BLaER1 treated with 17β-estradiol and CSF1 and Interleukin-3, amounts not matched to agents 10 nM and 100 nM (cell line): ENCODE measurements at regions not wholly inside any gene's neighbourhood (a gene's known extent, or its start where the extent isn't known, plus 50 kb on each side); places are given as distances from the start of the nearest gene placed in this dataset.

ENCODE experiments used
- H3K27ac ChIP-seq, 11 experiments: shearing (Covaris generic); formaldehyde crosslinking; 2 replicates each; pipeline ENCODE4 v1.8.1; 2022
- H3K27me3 ChIP-seq, 11 experiments: shearing (Covaris generic); formaldehyde crosslinking; 2 replicates each; pipeline ENCODE4 v1.8.1; 2022
- H3K36me3 ChIP-seq, 11 experiments: shearing (Covaris generic); formaldehyde crosslinking; 2 replicates each; pipeline ENCODE4 v1.8.1; 2022
- H3K4me1 ChIP-seq, 10 experiments: shearing (Covaris generic); formaldehyde crosslinking; 2 replicates each; pipeline ENCODE4 v1.8.1; 2022
- H3K4me2 ChIP-seq, 11 experiments: shearing (Covaris generic); formaldehyde crosslinking; 2 replicates each; pipeline ENCODE4 v1.8.1; 2022
- H3K4me3 ChIP-seq, 10 experiments: shearing (Covaris generic); formaldehyde crosslinking; 2 replicates each; pipeline ENCODE4 v1.8.1; 2022
- H3K9ac ChIP-seq, 11 experiments: shearing (Covaris generic); formaldehyde crosslinking; 2 replicates each; pipeline ENCODE4 v1.8.1; 2022
- H3K9me3 ChIP-seq, 11 experiments: shearing (Covaris generic); formaldehyde crosslinking; replicated peaks in 1 of 11; 2 replicates each; pipeline ENCODE4 v1.8.1; 2022
- H4K20me1 ChIP-seq, 11 experiments: shearing (Covaris generic); formaldehyde crosslinking; 2 replicates each; pipeline ENCODE4 v1.8.1; 2022
- Cebpa-rat ChIP-seq, 11 experiments: shearing (Covaris generic); IDR thresholded peaks; 2 replicates each; pipeline ENCODE4 v1.8.1; 2022

DNA sequence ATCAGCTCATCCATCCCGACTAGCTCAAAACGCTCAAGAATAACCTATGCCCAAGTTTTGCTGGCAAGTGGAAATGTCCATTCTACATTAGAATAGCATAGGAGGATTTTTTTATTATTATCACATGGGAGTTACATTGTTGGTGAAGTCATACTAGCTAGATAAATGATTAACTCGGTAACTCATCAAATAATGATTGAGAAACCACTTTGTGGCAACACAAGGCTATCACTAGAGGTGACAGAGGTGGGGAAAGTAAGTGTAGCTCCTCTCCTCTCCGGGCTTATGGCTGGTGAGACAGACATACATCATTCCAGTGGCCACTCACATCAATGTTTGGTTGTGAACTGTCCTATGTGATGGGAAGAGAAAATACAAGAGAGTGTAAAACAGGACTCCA is 161.6 kb downstream of the ZIC5 start:
- Histone ChIP-seq H3K27me3 (no peaks in the 10 kb centered on the region), H3K4me3 (no peak overlapping the region), H3K9ac (no peak overlapping the region), H3K27ac (no peak overlapping the region), H3K4me2 (no peak overlapping the region), H3K9me3 (no peaks in the 10 kb centered on the region), H4K20me1 (no peaks in the 10 kb centered on the region), H3K36me3 (no peaks in the 10 kb centered on the region), H3K4me1 (no peaks in the 10 kb centered on the region)
- TF ChIP-seq Cebpa-rat (IDR thresholded peaks at IDR 0.05) = no peak

DNA sequence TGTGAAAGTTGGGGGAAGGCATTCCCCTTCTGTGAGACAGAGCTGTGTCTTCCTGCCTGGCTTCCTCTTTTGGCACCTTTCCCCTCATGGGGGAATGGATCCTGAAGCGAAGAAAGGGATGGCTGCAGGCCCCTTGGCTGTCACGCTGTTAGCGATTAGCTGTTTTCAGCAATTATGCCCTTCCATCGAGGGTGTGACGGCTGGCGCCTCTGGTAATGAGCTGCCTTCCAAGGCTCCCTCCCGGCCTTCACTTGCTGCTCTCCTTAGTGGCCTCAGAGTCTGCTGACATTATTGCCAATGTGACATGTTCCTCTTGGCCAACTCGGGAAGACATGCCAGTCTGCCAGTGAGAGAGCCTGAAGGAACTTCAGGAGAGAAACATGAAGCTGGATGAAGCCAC is 162.1 kb downstream of the ZIC5 start:
- Histone ChIP-seq H3K4me3 (no peak overlapping the region), H3K9me3 (no peaks in the 10 kb centered on the region), H3K27me3 (no peaks in the 10 kb centered on the region), H3K27ac (no peak overlapping the region), H4K20me1 (no peaks in the 10 kb centered on the region), H3K36me3 (no peaks in the 10 kb centered on the region), H3K9ac (no peak overlapping the region), H3K4me2 (no peak overlapping the region), H3K4me1 (no peaks in the 10 kb centered on the region)
- no peak for TF ChIP-seq Cebpa-rat (IDR thresholded peaks at IDR 0.05)

DNA sequence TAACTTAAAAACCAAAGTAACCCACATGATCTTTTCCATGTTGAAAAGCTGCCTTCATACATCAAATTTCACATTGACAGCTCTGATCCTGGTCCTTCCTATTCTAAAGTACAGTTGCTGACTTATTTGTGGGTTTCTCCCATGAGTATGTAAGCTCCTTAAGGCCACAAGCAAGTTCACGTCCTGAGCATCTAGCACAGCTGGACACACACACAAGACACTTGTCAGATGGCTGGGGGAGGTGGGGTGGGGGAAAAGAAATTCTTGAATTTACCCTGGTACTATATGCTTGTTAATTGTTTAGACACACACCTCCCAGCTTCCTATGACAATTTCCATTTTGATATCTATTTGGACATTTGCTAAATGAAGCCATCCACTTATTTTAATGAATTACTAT is 162.8 kb downstream of the ZIC5 start:
- Histone ChIP-seq H3K9me3 (no peaks in the 10 kb centered on the region), H3K4me3 (no peak overlapping the region), H3K27me3 (no peaks in the 10 kb centered on the region), H4K20me1 (no peaks in the 10 kb centered on the region), H3K27ac (no peak overlapping the region), H3K9ac (no peak overlapping the region), H3K36me3 (no peaks in the 10 kb centered on the region), H3K4me2 (no peak overlapping the region), H3K4me1 (no peaks in the 10 kb centered on the region)
- no peak for TF ChIP-seq Cebpa-rat (IDR thresholded peaks at IDR 0.05)

DNA sequence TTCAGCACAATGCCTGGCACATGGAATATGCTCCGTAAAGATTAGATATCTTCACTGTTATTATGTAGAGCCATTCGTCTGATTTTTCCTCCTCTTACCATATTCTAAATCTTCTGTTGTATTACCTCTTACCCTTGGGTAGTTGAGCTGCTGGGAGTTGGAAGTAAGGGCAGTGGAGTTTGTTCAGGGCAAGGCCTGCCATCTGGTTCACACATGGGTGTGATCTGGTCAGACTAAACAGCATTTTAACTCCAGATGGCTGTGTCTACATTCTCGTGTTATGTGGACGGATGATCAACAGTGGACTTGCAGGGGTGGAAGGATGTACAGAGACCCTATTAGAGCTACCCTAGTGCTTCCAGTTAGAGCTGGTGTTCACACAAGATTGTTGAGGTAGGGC is 164.9 kb downstream of the ZIC5 start:
- TF ChIP-seq Cebpa-rat (IDR thresholded peaks at IDR 0.05) = no peak
- H3K27ac ChIP-seq = no peak overlapping the region
- H4K20me1 ChIP-seq = no peaks in the 10 kb centered on the region
- no peaks in the 10 kb centered on the region for H3K9me3 ChIP-seq
- no peaks in the 10 kb centered on the region for H3K27me3 ChIP-seq
- no peak overlapping the region for H3K9ac ChIP-seq
- H3K4me3 ChIP-seq = no peak overlapping the region
- H3K36me3 ChIP-seq = no peaks in the 10 kb centered on the region
- H3K4me1 ChIP-seq = no peaks in the 10 kb centered on the region
- H3K4me2 ChIP-seq = no peak overlapping the region

DNA sequence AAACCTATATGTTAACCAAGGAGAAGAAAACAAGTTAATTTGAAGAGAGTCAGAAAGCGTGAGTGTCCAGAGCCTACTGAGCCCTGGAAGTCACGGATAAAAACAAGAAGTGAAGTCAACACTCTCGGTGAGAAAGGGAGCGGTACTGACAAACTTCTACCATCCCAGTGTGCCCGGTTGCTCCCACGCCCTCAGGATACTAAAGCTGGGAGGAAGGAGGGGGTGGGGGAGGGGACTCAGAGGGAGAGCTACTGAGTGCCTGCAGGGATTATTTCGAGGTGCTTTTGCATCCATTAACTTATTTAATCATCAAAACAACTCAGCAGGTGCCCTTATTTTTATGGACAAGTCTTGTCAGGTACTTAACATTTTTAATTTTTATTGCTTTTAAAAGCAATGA is 166.2 kb downstream of the ZIC5 start:
- Histone ChIP-seq H3K9ac (no peak overlapping the region), H3K9me3 (no peaks in the 10 kb centered on the region), H3K4me2 (no peak overlapping the region), H3K27ac (no peak overlapping the region), H3K4me3 (no peak overlapping the region), H4K20me1 (no peaks in the 10 kb centered on the region), H3K4me1 (no peaks in the 10 kb centered on the region), H3K27me3 (no peaks in the 10 kb centered on the region), H3K36me3 (no peaks in the 10 kb centered on the region)
- no peak for TF ChIP-seq Cebpa-rat (IDR thresholded peaks at IDR 0.05)

DNA sequence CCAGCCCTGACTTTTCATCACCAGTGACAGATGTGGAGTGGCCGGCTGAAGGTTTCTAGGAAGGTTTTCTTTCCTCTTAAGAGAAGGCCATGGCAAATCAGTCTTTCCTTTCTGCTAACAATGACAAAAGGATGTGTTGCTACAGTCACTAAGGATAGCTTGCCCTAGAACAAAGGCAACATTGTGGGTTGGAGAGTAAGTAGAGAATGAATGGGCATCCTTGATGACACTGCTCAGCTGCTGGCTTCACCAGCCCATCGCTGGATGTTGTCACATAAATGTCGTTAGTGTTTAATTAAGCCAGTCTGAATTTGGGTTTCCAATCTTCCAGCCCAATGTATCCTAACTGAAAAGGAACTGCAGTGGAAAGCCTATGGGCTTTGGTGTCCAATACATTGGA is 168.4 kb downstream of the ZIC5 start:
- Histone ChIP-seq H3K27me3 (no peaks in the 10 kb centered on the region), H3K4me3 (no peak overlapping the region), H3K36me3 (no peaks in the 10 kb centered on the region), H3K9me3 (no peaks in the 10 kb centered on the region), H3K4me1 (no peaks in the 10 kb centered on the region), H3K27ac (no peak overlapping the region), H3K4me2 (no peak overlapping the region), H4K20me1 (no peaks in the 10 kb centered on the region), H3K9ac (no peak overlapping the region)
- TF ChIP-seq Cebpa-rat (IDR thresholded peaks at IDR 0.05) = no peak

DNA sequence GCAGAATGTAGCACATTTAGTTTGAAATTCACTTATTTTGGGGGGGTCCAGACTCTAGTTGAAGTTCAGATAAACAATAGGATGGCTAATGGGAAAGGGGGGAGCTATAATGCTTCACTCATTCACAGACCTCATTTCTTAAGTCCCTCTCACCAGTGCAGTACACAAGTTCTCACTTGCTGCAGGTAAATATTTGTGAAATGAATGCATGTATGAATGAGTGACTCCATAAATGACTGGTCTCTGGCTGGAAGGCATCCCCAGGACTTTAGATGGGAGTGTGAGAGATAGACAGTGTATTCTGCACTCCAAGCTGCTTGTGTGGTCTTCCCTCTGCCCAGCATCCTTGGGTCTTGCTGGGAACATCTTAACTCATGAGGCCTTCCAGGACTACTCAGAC is 169.2 kb downstream of the ZIC5 start:
- TF ChIP-seq Cebpa-rat (IDR thresholded peaks at IDR 0.05) = no peak
- H3K9me3 ChIP-seq = no peaks in the 10 kb centered on the region
- no peak overlapping the region for H3K4me2 ChIP-seq
- no peak overlapping the region for H3K27ac ChIP-seq
- H3K4me3 ChIP-seq = no peak overlapping the region
- no peak overlapping the region for H3K9ac ChIP-seq
- no peaks in the 10 kb centered on the region for H4K20me1 ChIP-seq
- H3K36me3 ChIP-seq = no peaks in the 10 kb centered on the region
- no peaks in the 10 kb centered on the region for H3K27me3 ChIP-seq
- no peaks in the 10 kb centered on the region for H3K4me1 ChIP-seq

DNA sequence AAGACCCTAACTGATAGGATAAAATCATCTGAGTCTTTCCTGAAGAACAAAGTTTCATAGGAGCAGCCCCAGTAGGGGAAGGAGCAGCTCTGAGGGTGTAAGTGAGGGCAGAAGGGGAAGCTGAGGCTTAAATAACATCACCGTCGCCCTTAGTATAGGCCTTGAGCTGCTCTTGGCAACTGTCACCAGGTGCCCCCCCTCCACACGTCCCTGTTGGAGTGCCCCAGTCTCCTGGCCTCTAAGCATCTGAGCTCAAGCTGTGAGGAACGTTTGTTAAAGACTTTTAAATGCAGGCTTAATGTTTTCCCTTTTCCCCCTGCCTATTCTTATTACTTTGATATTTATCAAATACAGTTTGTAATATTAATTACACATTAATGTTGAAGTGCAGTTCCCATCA is 170.6 kb downstream of the ZIC5 start:
- Histone ChIP-seq H3K27ac (no peak overlapping the region), H3K4me1 (no peaks in the 10 kb centered on the region), H3K9me3 (no peaks in the 10 kb centered on the region), H4K20me1 (peaks cover 0 to 4% (median 0%) of the 10 kb centered on the region in 11 experiments; a peak in 2 of 22 replicates), H3K4me2 (no peak overlapping the region), H3K4me3 (no peak overlapping the region), H3K36me3 (no peaks in the 10 kb centered on the region), H3K9ac (no peak overlapping the region), H3K27me3 (no peaks in the 10 kb centered on the region)
- TF ChIP-seq Cebpa-rat (IDR thresholded peaks at IDR 0.05) = no peak

DNA sequence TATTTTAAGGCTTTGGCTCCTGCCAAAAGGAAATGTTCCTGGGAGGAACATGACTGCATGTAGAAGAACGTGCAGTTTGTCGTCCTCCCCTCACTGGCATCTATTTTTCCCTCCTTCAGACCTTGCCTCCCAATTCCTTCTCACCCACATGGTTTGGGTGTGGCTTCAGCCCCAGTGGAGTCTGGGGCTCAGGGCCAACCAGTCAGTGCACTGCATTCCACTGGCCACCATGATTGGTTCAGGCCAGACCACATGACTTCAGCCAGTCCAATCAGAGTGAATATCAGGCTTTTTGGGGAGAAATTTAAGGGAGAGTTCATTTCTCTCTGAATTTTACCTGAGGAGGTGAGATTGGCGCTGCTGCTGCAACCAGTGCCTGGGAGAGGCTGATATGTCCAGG is 171.6 kb downstream of the ZIC5 start:
- no peak overlapping the region for H3K27ac ChIP-seq
- H3K4me2 ChIP-seq = no peak overlapping the region
- H4K20me1 ChIP-seq = peaks cover 0 to 4% (median 0%) of the 10 kb centered on the region in 11 experiments; a peak in 2 of 22 replicates
- no peaks in the 10 kb centered on the region for H3K9me3 ChIP-seq
- no peaks in the 10 kb centered on the region for H3K27me3 ChIP-seq
- H3K4me3 ChIP-seq = no peak overlapping the region
- no peak overlapping the region for H3K9ac ChIP-seq
- no peak for TF ChIP-seq Cebpa-rat (IDR thresholded peaks at IDR 0.05)
- H3K36me3 ChIP-seq = no peaks in the 10 kb centered on the region
- H3K4me1 ChIP-seq = no peaks in the 10 kb centered on the region

DNA sequence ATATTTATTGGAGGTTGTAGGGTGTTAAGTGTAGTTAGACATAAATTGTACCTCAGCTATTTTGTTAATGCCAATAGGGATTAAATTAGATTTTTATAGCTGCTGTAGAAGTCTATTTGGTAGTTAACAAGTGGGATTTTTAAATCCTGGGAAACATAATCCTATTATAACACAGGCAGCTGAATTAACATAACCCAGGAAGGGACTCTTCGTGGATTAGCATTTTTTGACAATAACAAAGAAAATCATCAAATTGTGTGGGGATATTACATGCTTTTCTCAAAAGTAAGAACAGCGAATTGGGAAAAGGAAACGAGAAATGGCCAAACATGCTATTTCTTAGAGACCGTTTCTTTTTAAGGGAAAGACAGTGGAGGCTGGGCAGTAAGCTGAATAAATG is 172.8 kb downstream of the ZIC5 start:
- no peak overlapping the region for H3K4me3 ChIP-seq
- H3K4me2 ChIP-seq = no peak overlapping the region
- H3K27me3 ChIP-seq = no peaks in the 10 kb centered on the region
- no peaks in the 10 kb centered on the region for H3K9me3 ChIP-seq
- H3K4me1 ChIP-seq = no peaks in the 10 kb centered on the region
- no peak for TF ChIP-seq Cebpa-rat (IDR thresholded peaks at IDR 0.05)
- no peaks in the 10 kb centered on the region for H3K36me3 ChIP-seq
- no peak overlapping the region for H3K9ac ChIP-seq
- peaks cover 0 to 4% (median 0%) of the 10 kb centered on the region in 11 experiments; a peak in 2 of 22 replicates for H4K20me1 ChIP-seq
- no peak overlapping the region for H3K27ac ChIP-seq

DNA sequence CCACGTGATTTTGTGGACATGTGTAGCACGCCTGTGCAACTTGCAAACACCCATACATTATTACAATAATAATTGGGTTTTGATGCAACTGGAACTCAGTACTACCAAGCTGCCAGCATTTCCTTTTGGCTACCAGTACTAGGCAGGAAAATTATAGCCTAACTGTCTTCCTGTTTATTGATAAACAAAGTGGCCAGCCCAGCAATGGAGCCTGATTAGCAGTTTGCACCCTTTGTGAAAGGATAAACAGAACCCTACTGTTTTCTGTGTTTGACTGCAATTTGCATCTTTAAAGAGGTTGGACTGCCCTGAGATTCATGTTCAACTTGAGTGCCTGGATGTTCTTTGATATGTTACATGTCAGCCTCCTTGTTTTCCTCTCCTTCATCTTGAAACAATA is 173.9 kb downstream of the ZIC5 start:
- H3K4me1 ChIP-seq = no peaks in the 10 kb centered on the region
- no peak overlapping the region for H3K4me2 ChIP-seq
- H3K4me3 ChIP-seq = no peak overlapping the region
- no peaks in the 10 kb centered on the region for H3K36me3 ChIP-seq
- TF ChIP-seq Cebpa-rat (IDR thresholded peaks at IDR 0.05) = no peak
- peaks cover 0 to 4% (median 0%) of the 10 kb centered on the region in 11 experiments; a peak in 2 of 22 replicates for H4K20me1 ChIP-seq
- no peaks in the 10 kb centered on the region for H3K9me3 ChIP-seq
- H3K27me3 ChIP-seq = no peaks in the 10 kb centered on the region
- H3K9ac ChIP-seq = no peak overlapping the region
- no peak overlapping the region for H3K27ac ChIP-seq
